DMS53 (cell line): ENCODE measurements at regions not wholly inside any gene's neighbourhood (a gene's known extent, or its start where the extent isn't known, plus 50 kb on each side); places are given as distances from the start of the nearest gene placed in this dataset.
"Not testable (repeated sequence)": the region's sequence is repeated elsewhere in the genome, so short reads cannot be mapped to it uniquely, and the experiment has no call there.

Experiments used
- DNase-seq: peaks from one replicate; lab custom pipeline; 2025; lab: John Stamatoyannopoulos, UW

DNA sequence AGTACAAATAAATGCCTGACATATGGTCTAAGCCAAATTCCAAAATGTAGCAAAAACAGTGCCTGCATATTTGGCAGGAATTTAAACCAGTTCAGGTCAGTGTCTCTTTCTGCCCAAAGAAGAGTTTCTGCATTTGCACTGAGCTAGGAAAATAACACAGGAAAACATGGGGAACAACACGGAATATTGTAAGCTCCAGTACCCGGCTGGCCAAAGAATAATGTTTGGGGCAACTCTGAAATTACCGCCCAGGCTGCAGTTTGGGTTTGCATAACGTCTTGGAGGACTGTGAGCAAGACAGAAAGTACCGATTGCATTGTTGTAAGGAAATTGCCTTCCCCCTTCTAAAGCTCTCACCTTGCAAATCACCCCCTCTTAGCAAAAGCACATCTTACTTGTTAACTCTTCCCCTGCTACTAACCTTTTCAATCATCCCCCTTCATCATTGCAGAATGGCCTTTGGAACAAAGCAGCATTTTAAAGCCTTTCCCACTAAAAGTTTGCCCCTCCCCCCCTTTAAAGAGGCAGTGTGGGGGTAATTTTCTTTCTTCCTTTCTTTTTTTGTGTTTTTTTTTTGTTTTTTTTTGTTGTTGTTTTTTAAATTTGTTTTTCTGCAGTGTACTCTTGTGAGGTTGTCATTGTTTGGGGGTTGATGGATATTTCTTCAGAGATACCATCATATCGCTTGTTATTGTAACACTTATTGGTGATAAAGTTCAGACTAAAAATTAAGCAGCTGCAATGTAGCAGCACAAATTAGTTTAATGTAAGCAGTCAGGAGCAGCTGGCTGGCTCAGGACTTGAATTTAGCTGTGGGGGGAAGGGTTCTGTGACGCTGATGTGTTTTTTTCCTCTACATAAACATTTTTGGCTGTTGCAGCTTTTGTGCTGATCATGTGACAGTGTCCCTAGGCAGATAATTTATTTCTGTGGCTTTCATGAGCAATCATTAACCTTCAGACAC, 100.0 kb upstream of the CITED2 start:
- no peak for DNase-seq

DNA sequence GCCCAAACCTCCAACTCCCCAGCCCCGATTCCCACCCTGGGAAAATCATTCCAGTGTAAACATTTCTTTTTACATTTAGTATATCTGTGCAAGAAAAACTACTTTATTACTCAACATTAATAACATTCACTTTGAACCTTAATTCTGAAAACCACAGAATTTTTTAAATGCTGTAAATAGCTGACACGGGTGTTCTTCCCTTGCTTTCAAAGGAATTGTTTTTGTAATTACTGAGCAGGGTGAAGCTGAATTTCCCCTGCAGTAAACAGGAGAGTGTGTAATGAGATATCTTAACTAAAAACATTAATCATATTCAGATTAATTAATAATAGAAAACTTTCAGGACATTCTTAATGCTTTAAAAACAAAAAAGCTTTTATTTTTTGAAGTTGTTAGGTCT, 99.3 kb upstream of the CITED2 start:
- no peak for DNase-seq

DNA sequence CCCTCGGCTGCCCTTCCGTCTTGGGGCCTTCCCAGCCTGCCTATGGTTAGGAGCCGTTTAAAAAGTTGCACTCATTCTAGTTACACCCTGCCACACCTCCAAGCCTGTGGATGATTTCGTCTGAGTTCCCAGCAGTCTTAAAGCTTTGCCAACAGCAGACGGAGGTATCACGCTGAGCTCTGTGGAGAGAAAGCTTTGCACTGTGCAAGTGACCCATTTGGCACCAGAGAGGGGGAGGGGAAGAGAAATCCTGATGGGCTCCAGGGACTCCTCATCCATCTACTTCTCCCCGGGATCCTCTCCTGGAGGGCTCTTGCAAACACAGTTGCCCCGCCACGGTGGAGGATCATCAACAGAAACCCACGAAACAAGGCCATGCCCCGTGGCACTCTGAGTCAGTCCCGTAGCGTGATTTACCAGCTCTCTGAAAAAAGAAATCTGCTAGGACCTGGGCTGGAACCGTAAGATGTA, 98.8 kb upstream of the CITED2 start:
- no peak for DNase-seq

DNA sequence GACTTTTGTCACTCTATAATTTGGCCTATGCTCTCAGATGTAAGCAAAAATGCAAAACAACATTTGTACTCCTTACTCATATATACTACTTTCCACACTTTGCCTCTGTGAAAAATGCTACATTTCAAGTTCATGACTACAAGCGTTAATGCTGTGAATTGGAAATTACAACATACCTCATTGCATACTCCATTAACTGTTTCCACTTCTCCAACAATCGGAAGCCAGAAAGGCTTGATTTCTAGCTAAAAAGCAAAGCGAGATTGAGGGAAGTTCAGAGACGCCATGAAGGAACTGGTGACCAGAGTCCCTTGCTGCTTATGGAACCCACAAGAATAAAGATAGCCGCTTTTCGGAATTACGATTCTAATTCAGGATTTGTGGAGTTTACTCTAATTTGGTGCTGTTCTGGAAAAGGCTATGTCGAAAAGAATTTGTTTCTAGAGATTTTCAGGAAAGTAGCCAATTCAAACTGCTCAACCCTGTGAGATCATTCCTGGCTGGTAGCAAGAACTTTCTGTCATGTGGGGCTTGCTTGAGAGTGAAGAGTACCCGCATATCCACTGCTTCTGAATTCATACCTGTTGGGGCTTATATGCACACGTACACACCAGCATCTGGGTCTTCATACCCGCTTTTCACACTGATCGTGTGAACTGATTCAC, 98.0 kb upstream of the CITED2 start:
- DNase-seq: no peak

DNA sequence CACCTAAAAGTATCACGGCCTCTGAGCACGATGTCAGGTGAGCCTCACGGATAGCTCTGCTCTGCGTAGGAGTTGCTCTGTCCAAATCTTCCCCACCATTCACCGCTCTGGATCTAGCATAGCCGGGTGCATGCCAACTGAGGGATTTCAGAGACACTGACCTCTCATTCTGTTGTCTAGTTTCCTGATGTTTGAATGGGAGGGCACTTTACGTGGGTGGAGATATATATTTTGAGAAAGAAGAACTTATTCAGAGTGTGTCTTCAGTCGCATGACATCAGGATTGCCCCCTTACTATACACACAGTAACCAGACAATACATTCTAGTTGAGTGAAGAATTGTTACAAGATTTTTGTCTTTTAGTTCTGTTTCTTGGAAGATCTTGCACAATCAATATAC, 96.5 kb upstream of the CITED2 start:
- no peak for DNase-seq

DNA sequence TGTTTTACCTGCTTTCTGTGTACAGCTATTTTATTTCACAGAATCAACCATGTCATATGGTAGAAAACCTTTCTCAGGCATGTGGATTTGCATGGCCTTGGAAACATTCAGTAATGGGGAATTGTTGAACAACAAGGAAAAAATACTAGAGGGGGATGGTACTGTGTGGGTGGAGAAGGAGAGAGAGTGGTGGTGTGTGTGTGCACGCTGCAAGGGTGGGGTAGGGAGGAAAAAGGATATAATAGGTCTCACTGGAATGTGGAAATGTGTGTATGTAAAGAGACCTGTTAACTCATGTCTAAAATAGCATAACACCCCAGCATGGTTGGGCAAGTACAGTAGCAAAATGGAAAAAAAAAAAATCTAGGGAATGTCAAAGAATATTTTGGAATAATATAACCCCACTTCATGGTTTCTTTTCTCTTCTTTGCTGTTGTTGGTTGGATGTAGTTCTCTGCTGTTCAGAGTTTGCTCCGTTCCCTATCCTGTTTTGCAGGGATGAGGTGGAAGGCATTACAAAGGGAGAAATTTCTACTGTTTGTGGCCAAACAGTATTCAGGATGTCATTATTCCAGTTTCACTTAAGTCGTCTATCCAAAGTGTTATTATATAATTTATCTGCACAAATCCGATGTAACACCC, 93.9 kb upstream of the CITED2 start:
- no peak for DNase-seq

DNA sequence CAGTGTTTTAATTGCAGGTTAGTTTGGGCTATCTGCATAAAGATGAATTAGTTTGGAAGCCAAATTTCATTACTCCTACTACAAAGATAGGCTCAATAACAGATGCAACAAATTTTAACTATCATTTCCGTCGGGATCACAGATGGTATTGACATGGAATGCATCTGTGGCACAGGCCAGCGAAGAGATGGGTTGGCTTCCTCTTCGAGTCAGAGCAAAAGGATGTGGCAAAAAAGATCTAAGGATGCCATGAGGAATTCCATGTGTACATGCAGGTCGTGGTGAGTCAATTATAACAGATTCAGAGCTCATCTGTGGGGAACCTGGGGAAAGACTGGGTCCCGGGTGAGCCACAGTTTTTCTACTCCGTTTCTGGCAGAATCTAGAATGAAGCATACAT, 83.0 kb upstream of the CITED2 start:
- no peak for DNase-seq

DNA sequence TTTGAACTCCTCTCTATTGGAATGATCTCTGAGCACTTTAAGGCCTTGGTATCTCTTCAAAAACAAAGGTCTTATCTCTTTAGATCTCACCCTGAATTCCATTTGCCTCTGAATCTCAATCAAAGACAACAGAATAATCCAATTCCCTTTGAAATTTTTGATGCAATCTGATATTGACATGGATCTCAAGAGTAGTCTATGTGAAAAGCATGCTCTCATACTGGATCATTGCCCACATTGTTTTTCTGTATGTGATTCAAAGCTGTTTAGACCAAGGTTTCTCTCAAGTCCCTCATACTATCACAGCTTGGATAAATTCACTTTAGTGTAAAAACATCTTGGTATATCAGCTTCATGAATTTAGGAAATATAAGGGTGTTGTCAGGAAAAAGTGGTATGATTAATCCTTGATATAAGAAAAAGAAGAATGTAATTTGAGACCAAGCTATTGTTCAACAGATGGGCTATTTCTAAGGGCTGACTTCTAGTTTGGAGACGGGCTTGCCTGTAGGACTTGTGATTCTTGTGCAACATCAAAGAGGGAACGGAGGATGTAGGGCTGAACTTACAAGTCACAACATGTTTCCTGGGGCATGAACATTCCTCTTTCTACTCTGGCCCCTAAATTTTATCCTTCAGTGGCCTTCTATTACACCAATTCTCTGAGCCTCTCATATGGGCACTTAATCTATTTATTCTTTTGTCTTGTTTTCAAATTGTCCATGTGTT, 77.9 kb upstream of the CITED2 start:
- DNase-seq: no peak

DNA sequence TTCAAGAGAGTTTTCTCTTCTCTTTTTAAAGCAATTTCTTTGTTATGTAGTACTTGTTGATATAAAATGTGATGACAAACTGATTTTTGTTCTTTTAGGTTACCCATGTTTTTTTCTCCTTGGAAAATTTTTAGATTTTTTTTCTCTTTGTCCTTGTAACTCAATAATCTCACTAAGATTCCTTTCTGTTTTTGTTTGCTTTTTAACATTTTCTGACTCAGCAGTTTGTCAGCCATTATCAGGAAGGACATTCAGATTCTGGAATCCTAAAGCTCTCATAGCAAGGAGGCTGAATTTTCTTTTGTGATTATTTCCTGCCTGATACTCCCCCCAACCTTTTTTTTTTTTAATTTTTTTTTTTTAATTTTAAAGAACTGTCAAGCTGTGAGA, 75.2 kb upstream of the CITED2 start:
- DNase-seq: no peak

DNA sequence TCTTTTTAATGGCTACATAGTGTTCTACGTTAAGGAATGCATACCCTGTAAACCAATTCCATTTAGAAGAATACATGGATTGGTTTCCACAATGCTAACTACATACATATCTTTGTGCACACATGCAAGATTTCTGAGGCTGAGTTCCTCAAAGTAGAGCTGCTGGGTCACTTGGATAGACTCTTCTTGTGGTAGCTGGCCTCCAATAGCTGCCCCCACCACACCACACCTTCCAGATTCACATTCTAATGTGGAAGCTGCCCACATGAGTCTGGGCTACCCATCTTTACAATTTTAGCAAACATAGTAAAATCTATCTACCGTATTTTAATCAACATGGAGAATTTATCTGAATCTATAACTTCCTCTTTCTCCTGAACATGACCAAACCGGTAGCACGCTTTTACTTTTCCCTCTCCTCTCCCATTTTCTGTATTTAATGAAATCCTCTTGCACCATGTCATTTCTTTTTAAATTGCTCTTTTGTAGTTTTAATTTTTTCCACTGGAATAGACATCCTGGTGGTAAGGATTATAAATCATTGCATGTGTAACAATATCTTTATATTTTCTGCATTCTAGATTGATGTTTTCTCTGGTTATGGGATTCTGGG, 74.7 kb upstream of the CITED2 start:
- DNase-seq: no peak

DNA sequence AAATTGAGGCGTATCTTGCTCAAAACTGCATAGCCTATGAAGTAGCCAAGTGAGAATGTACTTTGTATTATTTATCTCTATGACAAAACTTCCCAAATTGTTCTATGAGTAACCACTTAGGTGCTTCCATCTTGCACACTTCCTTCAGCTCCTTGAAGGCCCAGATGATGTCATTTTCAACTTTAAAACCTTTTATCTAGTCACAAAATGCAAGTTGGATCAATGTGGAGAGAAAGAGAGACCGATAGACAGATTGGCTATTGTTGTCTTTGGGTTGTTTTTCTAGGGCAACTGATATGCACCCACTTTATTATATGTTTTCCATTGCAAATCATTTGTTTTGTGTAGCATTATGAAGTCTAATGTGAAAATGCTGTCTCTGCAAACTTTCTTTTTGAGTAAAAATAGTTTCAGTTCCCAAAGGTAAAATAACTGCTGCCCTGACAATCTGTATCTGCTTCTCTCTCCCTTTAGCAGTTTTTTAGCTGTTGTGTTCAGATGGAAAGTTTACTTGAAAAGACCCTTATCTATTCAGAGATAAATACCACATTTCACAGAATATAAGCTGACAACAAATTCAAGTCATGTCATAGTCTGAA, 73.7 kb upstream of the CITED2 start:
- DNase-seq: no peak

DNA sequence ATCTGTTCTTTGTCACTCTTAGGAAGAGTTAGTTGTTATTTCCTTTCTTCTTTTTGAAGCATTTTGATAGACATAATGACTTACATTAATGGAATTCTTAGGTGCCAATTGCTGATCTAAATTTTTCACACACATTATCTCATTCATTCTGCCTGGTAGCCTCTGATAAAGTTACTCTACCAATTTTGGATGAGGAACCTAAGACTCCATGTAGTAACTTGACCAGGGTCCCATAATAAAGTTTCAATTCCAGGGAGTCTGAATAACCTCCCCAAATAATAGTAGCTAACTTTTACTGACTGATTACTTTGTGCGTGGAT, 73.2 kb upstream of the CITED2 start:
- no peak for DNase-seq

DNA sequence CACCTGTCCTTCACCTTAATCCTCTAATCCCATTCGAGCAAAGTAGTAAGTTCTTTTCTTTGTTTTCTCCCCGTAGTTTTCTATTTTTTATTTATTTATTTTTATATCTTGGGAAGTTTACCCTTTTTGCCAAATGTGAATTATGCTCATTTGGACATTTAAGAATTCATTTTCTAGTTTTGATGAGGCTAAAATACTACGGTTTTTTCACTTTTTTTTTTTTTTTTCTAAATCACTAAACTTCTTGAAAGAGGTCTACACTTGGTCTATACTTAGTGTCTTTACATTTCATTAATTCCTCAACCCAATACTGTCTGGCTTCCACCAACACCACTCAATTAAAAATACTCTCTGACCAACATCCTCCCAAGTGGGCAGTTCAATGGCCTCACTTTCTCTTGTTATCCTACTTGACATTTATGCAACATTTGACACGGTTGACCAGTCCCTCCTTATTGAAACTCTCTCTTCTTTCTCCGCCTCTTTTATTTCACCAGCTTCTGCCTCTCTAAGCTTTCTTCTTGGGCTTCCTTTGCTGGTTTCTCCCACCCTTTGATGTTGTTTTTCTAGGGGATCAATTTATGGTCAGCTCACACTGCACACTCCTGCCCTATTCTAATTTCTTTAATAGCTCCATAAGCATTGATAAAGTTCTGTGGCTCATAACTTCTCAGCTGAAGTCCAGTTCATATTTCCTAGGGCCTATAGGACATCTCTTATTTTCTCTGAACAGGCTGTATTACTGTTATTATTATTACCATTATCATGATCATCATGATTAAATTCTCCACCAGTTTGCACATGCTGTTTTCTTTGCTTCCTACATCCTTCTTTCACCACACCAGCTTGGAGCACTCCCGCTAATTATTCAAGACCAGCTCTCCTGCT, 72.6 kb upstream of the CITED2 start:
- no peak for DNase-seq

DNA sequence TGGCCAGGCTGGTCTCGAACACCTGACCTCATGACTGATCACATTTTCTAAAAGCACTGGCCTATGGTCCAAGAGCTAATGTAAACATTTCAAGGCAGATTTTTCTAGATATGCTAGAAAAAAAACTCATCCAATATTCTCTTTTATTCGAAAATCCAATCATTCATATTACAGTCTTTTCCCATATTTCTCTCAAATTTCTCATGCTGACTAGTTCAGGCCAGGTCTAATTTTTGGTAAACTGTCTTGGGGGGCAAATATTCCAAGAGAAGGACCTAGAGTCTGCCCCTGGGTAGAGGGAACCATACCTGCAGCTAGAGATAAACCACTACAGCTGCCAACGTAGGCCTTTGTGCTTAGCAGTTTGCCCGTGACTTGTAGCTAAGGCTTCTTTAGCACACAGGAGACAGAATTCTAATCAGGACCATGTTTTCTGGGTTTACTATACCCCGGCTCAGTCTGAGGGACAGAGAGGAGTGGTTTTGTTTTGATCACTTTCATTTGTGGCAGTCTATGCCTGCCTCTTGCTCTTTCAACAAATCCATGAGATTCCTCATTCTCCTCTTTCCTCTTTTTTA, 71.8 kb upstream of the CITED2 start:
- DNase-seq: no peak

DNA sequence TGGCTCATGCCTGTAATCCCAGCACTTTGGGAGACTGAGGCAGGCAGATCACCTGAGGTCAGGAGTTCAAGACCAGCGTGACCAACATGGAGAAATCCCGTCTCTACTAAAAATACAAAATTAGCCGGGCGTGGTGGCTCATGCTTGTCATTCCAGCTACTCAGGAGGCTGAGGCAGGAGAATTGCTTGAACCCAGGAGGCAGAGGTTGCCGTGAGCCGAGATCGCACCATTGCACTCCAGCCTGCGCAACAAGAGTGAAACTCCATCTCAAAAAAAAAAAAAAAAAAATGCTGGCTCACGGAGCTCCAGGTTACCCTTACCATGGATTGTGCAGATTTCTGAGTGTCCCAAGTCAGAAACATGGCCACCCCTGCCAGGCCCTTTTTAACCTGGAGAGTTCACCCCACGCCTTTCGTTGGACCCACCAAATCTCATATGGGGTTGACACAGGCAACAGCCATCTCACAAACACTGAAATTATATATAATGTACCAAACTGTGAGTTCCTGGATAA, 69.9 kb upstream of the CITED2 start:
- not testable (repeated sequence) for DNase-seq

DNA sequence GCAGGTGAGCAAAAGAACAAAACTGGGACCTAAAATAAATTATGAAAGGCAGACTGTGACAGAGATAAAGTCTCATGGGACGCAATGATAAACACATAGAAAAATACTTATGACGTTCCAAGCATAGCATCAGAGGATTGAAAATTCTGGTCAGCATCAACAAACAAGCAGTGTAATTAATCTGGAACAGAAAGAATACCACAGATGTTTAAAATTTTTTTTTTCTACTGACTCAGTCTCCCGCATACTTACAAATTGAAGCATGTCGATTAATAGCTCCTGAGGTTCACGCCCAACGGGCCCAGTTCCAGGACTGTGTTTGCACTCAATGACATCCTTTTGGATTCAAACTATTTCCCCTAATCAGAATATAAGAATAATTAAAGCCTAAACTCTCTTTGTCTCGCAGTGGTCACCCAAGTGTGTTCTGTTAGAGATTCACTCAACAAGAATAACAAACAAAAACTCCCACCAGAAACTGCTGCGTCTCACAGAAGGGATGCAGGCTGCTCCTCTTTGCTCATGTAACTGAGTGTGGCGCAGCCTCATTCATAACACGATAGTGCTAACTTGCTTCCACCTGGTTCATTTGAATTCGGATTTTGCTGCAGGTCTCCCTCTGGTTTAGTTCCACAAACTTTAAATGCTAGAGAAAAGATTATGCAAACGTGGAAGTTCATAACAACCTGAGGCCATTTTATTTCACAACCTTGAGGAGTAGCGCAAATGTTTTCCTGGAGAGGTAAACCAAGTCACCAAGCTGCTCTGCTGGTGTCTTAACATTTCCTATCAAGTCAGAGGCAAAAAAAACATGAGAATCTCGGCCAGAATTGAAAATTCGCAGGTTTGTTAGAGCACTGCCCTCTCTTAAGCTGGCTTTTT, 69.0 kb upstream of the CITED2 start:
- DNase-seq: no peak

DNA sequence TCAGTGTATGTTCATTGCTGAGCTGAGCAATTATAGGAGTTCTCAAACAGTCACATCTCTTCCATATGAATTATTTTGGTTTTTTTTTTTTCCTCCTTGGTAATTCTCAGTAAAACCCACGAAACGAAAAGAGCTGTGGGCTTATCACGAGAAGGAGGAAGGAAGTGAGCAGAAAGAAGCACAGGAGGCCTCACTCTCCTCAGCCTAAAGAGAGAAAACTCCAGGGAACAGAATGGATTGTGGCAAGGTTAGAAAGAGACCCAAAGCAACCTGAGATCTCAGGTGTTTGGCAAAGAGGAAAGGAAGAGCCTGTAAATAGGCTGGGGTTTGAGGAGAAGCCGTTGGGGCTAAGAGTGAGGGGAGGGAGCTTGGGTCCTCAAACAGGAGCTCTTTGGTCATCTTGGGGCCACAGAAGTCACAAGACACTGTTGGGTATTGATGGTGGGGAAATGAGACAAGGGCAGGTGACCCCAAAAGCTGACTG, 67.8 kb upstream of the CITED2 start:
- DNase-seq: no peak

DNA sequence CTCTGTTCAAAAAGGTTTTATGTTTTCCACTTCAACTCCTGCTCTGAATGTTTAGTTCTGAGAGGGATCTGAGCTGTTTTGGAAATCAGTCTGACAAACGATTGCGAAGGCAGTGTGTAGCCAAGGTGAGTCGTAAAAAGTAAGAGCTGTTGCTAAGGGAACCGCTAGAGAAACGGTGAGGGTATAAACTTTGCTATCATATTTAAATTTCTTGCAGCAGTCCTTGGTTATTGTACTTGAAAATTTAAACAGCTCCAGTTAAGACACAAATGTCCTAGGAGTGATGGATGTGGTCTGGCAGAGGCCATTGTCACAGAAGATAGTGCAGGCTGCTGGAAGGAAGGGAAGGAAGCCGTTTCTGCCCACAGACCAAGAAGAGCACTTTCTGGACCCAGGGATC, 64.9 kb upstream of the CITED2 start:
- DNase-seq: no peak

DNA sequence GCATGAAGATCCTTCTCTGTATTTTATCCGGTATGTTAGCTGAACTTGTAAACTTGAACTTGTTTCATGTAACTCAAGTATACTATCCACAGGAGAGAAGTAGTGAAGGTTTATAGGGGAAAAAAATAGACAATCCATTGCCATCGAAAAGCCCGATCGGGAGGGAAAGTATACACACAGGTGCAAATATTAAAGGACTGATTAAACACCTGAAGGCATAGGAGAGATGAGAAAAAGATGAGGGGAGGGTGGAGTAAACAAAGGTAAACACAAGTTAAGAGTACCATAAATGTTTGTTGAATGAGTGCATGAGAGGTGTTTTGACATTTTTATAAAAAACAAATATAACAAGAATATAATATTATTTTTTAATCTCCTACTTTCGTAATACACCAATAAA, 64.3 kb upstream of the CITED2 start:
- no peak for DNase-seq
